Endothelial cell of umbilical vein (primary cell): ENCODE measurements at regions not wholly inside any gene's neighbourhood (a gene's known extent, or its start where the extent isn't known, plus 50 kb on each side); places are given as distances from the start of the nearest gene placed in this dataset.

ENCODE experiments used
- BruUV-seq: library from RNA; stranded (reverse); fragments of 400-500 nt; replicated peaks from 2 replicates; lab custom pipeline; 2021; lab: Mats Ljungman, UMichigan
- CTCF ChIA-PET: fragments of 300-600, 350-600 bp; sonication (Branson Sonifier 250); formaldehyde crosslinking; loops from one replicate; lab custom pipeline; 2021; ENCODE audit warnings: antibody characterized with exemption, inconsistent platforms; lab: Charles Lee
- POLR2A ChIA-PET: fragments of 300-600, 350-600 bp; sonication (Branson Sonifier 250); formaldehyde crosslinking; loops from one replicate; lab custom pipeline; 2021; ENCODE audit warnings: antibody characterized with exemption, inconsistent platforms; lab: Charles Lee
- DNase-seq: peaks from one replicate; pipeline ENCODE4 v3.0.0-alpha.2; 2011; ENCODE audit warnings: low read depth, low spot score
- FAIRE-seq: peaks from 2 replicates; lab custom pipeline; 2011; peaks lifted over from hg19 to GRCh38; lab: Jason Lieb, UNC
- H2AFZ ChIP-seq: 2 replicates; pipeline ENCODE4 v1.6.0; 2012; ENCODE audit warnings: low read depth, low read length, control low read depth, inconsistent platforms
- H3K27ac ChIP-seq: 2 replicates; pipeline ENCODE4 v1.5.1; 2011; ENCODE audit warnings: low read depth, mild to moderate bottlenecking, control low read depth, low read length, moderate library complexity; ENCODE audit not compliant: insufficient read depth
- H3K27me3 ChIP-seq, 2 experiments: 2 replicates each; pipeline versions ENCODE4 v1.6.0 to v1.6.1; 2011; ENCODE audit warnings: low read length in 2 of 2, mixed read lengths in 1 of 2; ENCODE audit not compliant: control insufficient read depth in 2 of 2, insufficient read depth in 2 of 2
- H3K36me3 ChIP-seq, 2 experiments: 2 replicates in 1 of 2; 3 replicates in 1 of 2; pipeline ENCODE4 v1.5.1; 2011; ENCODE audit warnings: low read length in 2 of 2, mild to moderate bottlenecking in 1 of 2, moderate library complexity in 1 of 2; ENCODE audit not compliant: control insufficient read depth in 2 of 2, insufficient read depth in 2 of 2; ENCODE audit errors: extremely low read depth in 1 of 2
- H3K4me1 ChIP-seq: 3 replicates; pipeline ENCODE4 v1.5.1; 2011; ENCODE audit warnings: mild to moderate bottlenecking, low read length; ENCODE audit not compliant: control insufficient read depth, insufficient read depth; ENCODE audit errors: extremely low read depth
- H3K4me2 ChIP-seq: 2 replicates; pipeline ENCODE4 v1.6.1; 2011; ENCODE audit warnings: low read length, control low read depth, mixed read lengths; ENCODE audit not compliant: insufficient read depth
- H3K4me3 ChIP-seq, 3 experiments: fragments of 200-600 bp in 1 of 3; sonication (generic), shearing (Covaris generic) in 1 of 3; replicated peaks in 1 of 3; 2 replicates each; pipeline ENCODE4 v1.5.1; 2011 to 2016; ENCODE audit warnings: control low read depth in 3 of 3, low read length in 3 of 3, mild to moderate bottlenecking in 2 of 3, inconsistent platforms in 1 of 3, low read depth in 1 of 3, moderate library complexity in 1 of 3; ENCODE audit not compliant: insufficient read depth in 1 of 3
- H3K79me2 ChIP-seq: 2 replicates; pipeline ENCODE4 v1.6.0; 2012; ENCODE audit warnings: low read length, inconsistent platforms; ENCODE audit not compliant: control insufficient read depth, insufficient read depth
- H3K9ac ChIP-seq: replicated peaks from 2 replicates; pipeline ENCODE3; 2011; ENCODE audit warnings: low read length, control low read depth; ENCODE audit not compliant: insufficient read depth; ENCODE audit errors: extremely low read depth
- H3K9me1 ChIP-seq: replicated peaks from 3 replicates; pipeline ENCODE4 v1.6.0; 2011; ENCODE audit warnings: mild to moderate bottlenecking, low read length; ENCODE audit not compliant: control insufficient read depth, insufficient read depth; ENCODE audit errors: extremely low read depth
- H3K9me3 ChIP-seq: replicated peaks from 2 replicates; pipeline ENCODE4 v1.5.1; 2012; ENCODE audit warnings: low read length, inconsistent platforms; ENCODE audit not compliant: control insufficient read depth, insufficient read depth
- H4K20me1 ChIP-seq: replicated peaks from 2 replicates; pipeline ENCODE3; 2011; ENCODE audit warnings: mild to moderate bottlenecking, low read length; ENCODE audit not compliant: control insufficient read depth, insufficient read depth; ENCODE audit errors: extremely low read depth
- CTCF ChIP-seq, 2 donors: IDR thresholded peaks; 1 replicate in 1 of 2; 2 replicates in 1 of 2; pipeline ENCODE4 v1.5.1; 2011; ENCODE audit warnings: low read length in 2 of 2, mild to moderate bottlenecking in 2 of 2, moderate library complexity in 2 of 2, control low read depth in 1 of 2, inconsistent platforms in 1 of 2, low read depth in 1 of 2; ENCODE audit not compliant: insufficient read depth in 1 of 2; ENCODE audit errors: extremely low read depth in 1 of 2
- EZH2 ChIP-seq: IDR thresholded peaks from 2 replicates; pipeline ENCODE4 v1.6.1; 2012; ENCODE audit warnings: borderline replicate concordance, low read depth, mild to moderate bottlenecking, moderate library complexity, low read length, inconsistent platforms; ENCODE audit not compliant: severe bottlenecking
- FOS ChIP-seq: IDR thresholded peaks from 2 replicates; pipeline ENCODE4 v1.6.1; 2011; ENCODE audit warnings: mild to moderate bottlenecking, low read length, moderate library complexity, borderline replicate concordance; ENCODE audit not compliant: insufficient read depth
- GATA2 ChIP-seq: IDR thresholded peaks from 2 replicates; pipeline ENCODE4 v1.7.0; 2011; ENCODE audit warnings: low read depth, mild to moderate bottlenecking, moderate library complexity, mixed read lengths, low read length; ENCODE audit not compliant: insufficient read length, insufficient read depth
- JUN ChIP-seq: IDR thresholded peaks from 2 replicates; pipeline ENCODE4 v1.6.1; 2011; ENCODE audit warnings: borderline replicate concordance, low read depth; ENCODE audit not compliant: insufficient read length, insufficient read depth
- MAX ChIP-seq: IDR thresholded peaks from 2 replicates; pipeline ENCODE4 v1.6.1; 2011; ENCODE audit not compliant: insufficient read depth, insufficient read length
- MYC ChIP-seq: IDR thresholded peaks from one replicate; pipeline ENCODE4 v1.6.1; 2011; ENCODE audit warnings: mild to moderate bottlenecking, low read depth, low read length
- POLR2AphosphoS5 ChIP-seq: IDR thresholded peaks from 2 replicates; pipeline ENCODE4 v1.6.1; 2012; ENCODE audit warnings: low read depth, mild to moderate bottlenecking, control low read depth, low read length, moderate library complexity; ENCODE audit not compliant: insufficient read depth
- dilution Hi-C: fragments of 300-500 bp; cut with MboI; formaldehyde crosslinking; loops from one replicate; pipeline ENCODE4 v1.15.0; 2019; ENCODE audit warnings: low sequenced_read_pairs; ENCODE audit not compliant: extremely low pct_ligation_motif_present
- intact Hi-C: fragments of 100-400 bp; cut with micrococcal nuclease; formaldehyde crosslinking; loops from one replicate; pipeline ENCODE4 v1.10.0; 2022

- Histone ChIP-seq H3K4me2 (no peak overlapping the region), H3K9me3 (peaks cover 6% of the 10 kb centered on the region), H3K36me3 (no peaks in the 10 kb centered on the region), H3K79me2 (no peaks in the 10 kb centered on the region), H2AFZ (no peak overlapping the region), H3K9ac (no peak overlapping the region), H3K4me1 (no peaks in the 10 kb centered on the region), H3K27ac (no peak overlapping the region), H3K4me3 (no peak overlapping the region), H3K9me1 (no peaks in the 10 kb centered on the region), H4K20me1 (no peaks in the 10 kb centered on the region), H3K27me3 (no peaks in the 10 kb centered on the region)
- intact Hi-C loops (no loop called here), dilution Hi-C loops (no loop called here)
- POLR2A ChIA-PET = no interaction called here
- no peak for TF ChIP-seq GATA2
- no peak for TF ChIP-seq CTCF (IDR thresholded peaks at IDR 0.05; ENCODE audit: extremely low read depth in 1 of 2, insufficient read depth in 1 of 2, low read depth in 1 of 2, low read length in 2 of 2)
- TF ChIP-seq MAX = no peak
- TF ChIP-seq JUN = no peak
- no peak for TF ChIP-seq FOS
- TF ChIP-seq EZH2 = no peak
- TF ChIP-seq POLR2AphosphoS5 = no peak
- TF ChIP-seq MYC = no peak
- DNase-seq (no peak), FAIRE-seq (no peak)
- BruUV-seq = no TSS peak
- CTCF ChIA-PET = no interaction called here
These were observed 343.8 kb upstream of the IRX1 start for GRCh38 chr5:3251784-3252183.
